ENCODE measurements at regions not wholly inside any gene's neighbourhood (a gene's known extent, or its start where the extent isn't known, plus 50 kb on each side); places are given as distances from the start of the nearest gene placed in this dataset.

GRCh38 chr2:172366596-172367150 lies 60.7 kb upstream of the ITGA6 start:
- Histone ChIP-seq H3K36me3 (no peaks in the 10 kb centered on the region), H3K27me3 (no peaks in the 10 kb centered on the region), H3K9me3 (peaks cover 0 to 20% (median 0%) of the 10 kb centered on the region in 3 donors), H3K4me3 (no peak overlapping the region), H3K27ac (no peak overlapping the region), H3K4me1 (no peaks in the 10 kb centered on the region)
- TF ChIP-seq CTCF (IDR thresholded peaks at IDR 0.05) (no peak), EP300 (IDR thresholded peaks at IDR 0.05) (no peak), POLR2A (IDR thresholded peaks at IDR 0.05) (no peak)
- no peak for ATAC-seq
- WGBS, 2 donors (ENCODE audit: low coverage in 1 of 2), result 48 to 73% methylated on average over 2 to 8 of the region's 11 CpGs

- no peak overlapping the region for H3K4me3 ChIP-seq
- WGBS, 2 donors (ENCODE audit: low coverage in 1 of 2), result 71 to 78% methylated on average over 1 of the region's 1 CpG
- TF ChIP-seq POLR2AphosphoS5 (IDR thresholded peaks at IDR 0.05) (no peak), POLR2A (IDR thresholded peaks at IDR 0.05) (no peak), CTCF (IDR thresholded peaks at IDR 0.05) (no peak), EP300 (IDR thresholded peaks at IDR 0.05) (no peak)
- no peak for ATAC-seq
- no peak overlapping the region for H3K27ac ChIP-seq
- no peaks in the 10 kb centered on the region for H3K27me3 ChIP-seq
- H3K36me3 ChIP-seq, result no peaks in the 10 kb centered on the region
- H3K4me1 ChIP-seq, result no peaks in the 10 kb centered on the region
- peaks cover 0 to 20% (median 0%) of the 10 kb centered on the region in 3 donors for H3K9me3 ChIP-seq
Observed at GRCh38 chr2:172370821-172371455, 56.4 kb upstream of the ITGA6 start.

GRCh38 chr2:172372436-172372835 lies 55.0 kb upstream of the ITGA6 start:
- no peak for ATAC-seq
- Histone ChIP-seq H3K27me3 (no peaks in the 10 kb centered on the region), H3K36me3 (no peaks in the 10 kb centered on the region), H3K9me3 (peaks cover 0 to 20% (median 0%) of the 10 kb centered on the region in 3 donors), H3K27ac (no peak overlapping the region), H3K4me1 (no peaks in the 10 kb centered on the region), H3K4me3 (no peak overlapping the region)
- no peak for TF ChIP-seq POLR2A (IDR thresholded peaks at IDR 0.05)
- TF ChIP-seq POLR2AphosphoS5 (IDR thresholded peaks at IDR 0.05), result no peak
- TF ChIP-seq CTCF (IDR thresholded peaks at IDR 0.05), result no peak
- TF ChIP-seq EP300 (IDR thresholded peaks at IDR 0.05), result no peak

- Histone ChIP-seq H3K27me3 (no peaks in the 10 kb centered on the region), H3K4me3 (no peak overlapping the region), H3K9me3 (peaks cover 0 to 19% (median 0%) of the 10 kb centered on the region in 3 donors), H3K27ac (no peak overlapping the region), H3K36me3 (no peaks in the 10 kb centered on the region), H3K4me1 (no peaks in the 10 kb centered on the region)
- 45 to 64% methylated on average over 5 of the region's 5 CpGs for WGBS, 2 donors (ENCODE audit: low coverage in 1 of 2)
- no peak for TF ChIP-seq EP300 (IDR thresholded peaks at IDR 0.05)
- no peak for TF ChIP-seq POLR2AphosphoS5 (IDR thresholded peaks at IDR 0.05)
- TF ChIP-seq CTCF (IDR thresholded peaks at IDR 0.05), result no peak
- TF ChIP-seq POLR2A (IDR thresholded peaks at IDR 0.05), result no peak
- ATAC-seq, result no peak
Observed at GRCh38 chr2:172373076-172373475, 54.3 kb upstream of the ITGA6 start.

- WGBS, 2 donors (ENCODE audit: low coverage in 1 of 2), result 67 to 74% methylated on average over 1 to 3 of the region's 3 CpGs
Observed at GRCh38 chr2:172373766-172374165, 53.6 kb upstream of the ITGA6 start.

More at GRCh38 chr2:172373766-172374165, 53.6 kb upstream of the ITGA6 start:
- Histone ChIP-seq H3K27me3 (no peaks in the 10 kb centered on the region), H3K9me3 (peaks cover 0 to 12% (median 0%) of the 10 kb centered on the region in 3 donors), H3K4me3 (no peak overlapping the region), H3K4me1 (no peaks in the 10 kb centered on the region), H3K27ac (no peak overlapping the region), H3K36me3 (no peaks in the 10 kb centered on the region)
- TF ChIP-seq POLR2AphosphoS5 (IDR thresholded peaks at IDR 0.05), result no peak
- ATAC-seq, result no peak
